GM10248 (cell line): ENCODE measurements at regions not wholly inside any gene's neighbourhood (a gene's known extent, or its start where the extent isn't known, plus 50 kb on each side); places are given as distances from the start of the nearest gene placed in this dataset.

ENCODE experiments used
- CTCF ChIA-PET: fragments of 300-600 bp; sonication (Branson Sonifier 250); formaldehyde crosslinking; extraction: SDS; loops from one replicate; lab custom pipeline; 2021; ENCODE audit warnings: antibody characterized with exemption; lab: Yijun Ruan, JAX
- POLR2A ChIA-PET: fragments of 350-650 bp; sonication (Branson Sonifier 250); formaldehyde crosslinking; extraction: SDS; loops from one replicate; lab custom pipeline; 2020; ENCODE audit warnings: antibody characterized with exemption; lab: Yijun Ruan, JAX
- DNase-seq: peaks from one replicate; pipeline ENCODE4 v3.0.0; 2012; ENCODE audit errors: extremely low spot score
- CTCF ChIP-seq: IDR thresholded peaks from 2 replicates; pipeline ENCODE4 v1.5.1; 2012; ENCODE audit warnings: mild to moderate bottlenecking, low read depth; ENCODE audit errors: extremely low read depth, missing control alignments, control extremely low read depth

DNA sequence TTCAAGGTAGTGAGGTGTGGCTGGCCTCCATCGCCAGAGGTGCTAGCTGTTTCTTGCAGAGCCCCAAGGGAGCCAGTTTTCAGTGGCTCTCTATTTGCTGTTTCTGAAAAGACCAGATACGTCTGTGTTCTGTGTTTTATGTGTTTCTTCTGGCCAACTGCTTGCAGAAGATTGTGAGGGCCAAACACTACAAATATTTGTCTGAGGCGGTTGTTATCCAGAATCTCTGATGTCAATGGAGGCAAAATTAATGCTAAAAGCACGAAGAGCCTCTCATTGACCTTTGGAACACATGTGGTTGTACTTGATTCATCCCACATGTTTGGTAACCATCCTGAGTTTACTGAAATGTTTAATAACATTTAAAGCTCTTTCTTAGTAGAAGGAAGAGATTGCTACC lies 113.9 kb downstream of the CT47B1 start:
- TF ChIP-seq CTCF = no peak
- POLR2A ChIA-PET = interaction anchor here (0.6 kb wide), 1 partner anchor 131 kb away, joined by 8 read pairs; no protein-coding TSS in a partner anchor
- CTCF ChIA-PET = no interaction called here

GRCh38 chrX:120759685-120760084 lies 116.0 kb downstream of the CT47B1 start:
- ChIA-PET CTCF (no interaction called here), POLR2A (no interaction called here)
- DNase-seq = no peak
- no peak for TF ChIP-seq CTCF

More for the DNA sequence above, 113.9 kb downstream of the CT47B1 start:
- DNase-seq = no peak

DNA sequence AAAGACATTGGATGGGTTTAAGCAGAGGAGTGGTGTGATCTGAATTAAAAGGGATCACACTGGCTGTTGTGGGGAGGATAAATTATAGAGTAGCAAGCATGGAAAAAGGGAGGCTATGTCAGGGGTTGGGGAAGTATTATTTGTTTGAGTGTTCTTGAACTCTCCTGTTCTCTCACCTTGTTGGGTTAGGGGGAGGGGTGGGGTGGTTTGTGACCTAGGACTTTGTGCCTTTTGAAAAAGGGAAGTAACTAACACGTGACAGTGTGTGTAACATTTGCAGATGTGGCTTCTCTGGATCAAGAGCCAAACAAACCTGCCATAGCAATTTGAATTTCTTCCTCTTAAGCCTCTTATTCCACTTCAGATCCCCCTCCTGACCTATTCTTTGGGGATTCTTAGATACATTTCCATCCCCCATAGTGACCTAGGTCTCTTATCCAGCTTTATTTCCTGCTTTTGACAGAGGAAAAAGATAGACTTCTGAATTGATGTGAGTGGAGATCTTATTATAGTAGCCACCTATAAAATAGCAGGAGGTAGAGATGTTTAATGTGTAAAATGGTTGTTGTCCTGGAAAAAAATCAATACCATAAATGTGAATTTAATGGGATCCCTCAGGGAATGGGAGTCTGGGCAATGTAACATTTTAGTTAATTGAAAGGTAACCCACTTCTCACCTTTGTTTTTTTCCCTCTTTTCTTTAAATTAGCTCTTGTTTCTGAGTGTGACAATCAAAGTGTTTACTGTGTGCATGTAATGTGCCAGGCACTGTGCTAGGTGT lies 120.4 kb downstream of the CT47B1 start:
- DNase-seq = peak; percentile 15
- no peak for TF ChIP-seq CTCF
- POLR2A ChIA-PET = no interaction called here
- CTCF ChIA-PET = no interaction called here

- CTCF ChIA-PET = interaction anchor here (1.1 to 4.6 kb wide), 2 partner anchors 16 to 21 kb away, joined by 4 to 24 read pairs; no protein-coding TSS in a partner anchor
- POLR2A ChIA-PET = no interaction called here
- peak; percentile 23 for DNase-seq
- TF ChIP-seq CTCF = no peak
Observed at GRCh38 chrX:120753413-120754251, 122.0 kb downstream of the CT47B1 start.

- no peak for TF ChIP-seq CTCF
- DNase-seq = no peak
- ChIA-PET POLR2A (no interaction called here), CTCF (interaction anchor here (1.1 to 4.6 kb wide), 3 partner anchors 17 to 37 kb away, joined by 3 to 24 read pairs (median 4); no protein-coding TSS in a partner anchor)
Observed at GRCh38 chrX:120752431-120753082, 122.7 kb upstream of the C1GALT1C1 start.

GRCh38 chrX:120751683-120752082 lies 121.8 kb upstream of the C1GALT1C1 start:
- no peak for DNase-seq
- TF ChIP-seq CTCF = no peak
- ChIA-PET CTCF (interaction anchor here (1.5 to 4.6 kb wide), 2 partner anchors 18 to 38 kb away, joined by 3 to 24 read pairs; no protein-coding TSS in a partner anchor), POLR2A (no interaction called here)
